BLaER1 (cell line): ENCODE measurements at regions not wholly inside any gene's neighbourhood (a gene's known extent, or its start where the extent isn't known, plus 50 kb on each side); places are given as distances from the start of the nearest gene placed in this dataset.

ENCODE experiments used
- H3K27ac ChIP-seq: shearing (Covaris generic); formaldehyde crosslinking; 2 replicates; pipeline ENCODE4 v1.8.1; 2022
- H3K27me3 ChIP-seq: shearing (Covaris generic); formaldehyde crosslinking; 2 replicates; pipeline ENCODE4 v1.8.1; 2022
- H3K36me3 ChIP-seq: shearing (Covaris generic); formaldehyde crosslinking; 2 replicates; pipeline ENCODE4 v1.8.1; 2022
- H3K4me1 ChIP-seq: shearing (Covaris generic); formaldehyde crosslinking; 2 replicates; pipeline ENCODE4 v1.8.1; 2022
- H3K4me2 ChIP-seq: shearing (Covaris generic); formaldehyde crosslinking; 2 replicates; pipeline ENCODE4 v1.8.1; 2022
- H3K4me3 ChIP-seq: shearing (Covaris generic); formaldehyde crosslinking; 2 replicates; pipeline ENCODE4 v1.8.1; 2022
- H3K9ac ChIP-seq: shearing (Covaris generic); formaldehyde crosslinking; 2 replicates; pipeline ENCODE4 v1.8.1; 2022
- H3K9me3 ChIP-seq: shearing (Covaris generic); formaldehyde crosslinking; 2 replicates; pipeline ENCODE4 v1.8.1; 2022
- H4K20me1 ChIP-seq: shearing (Covaris generic); formaldehyde crosslinking; 2 replicates; pipeline ENCODE4 v1.8.1; 2022
- Cebpa-rat ChIP-seq: shearing (Covaris generic); IDR thresholded peaks from 2 replicates; pipeline ENCODE4 v1.8.1; 2022

- H3K27me3 ChIP-seq: no peaks in the 10 kb centered on the region
- peak overlapping the region; percentile 8; the same call in 1 of the 2 replicates for H3K4me2 ChIP-seq
- H3K36me3 ChIP-seq: no peaks in the 10 kb centered on the region
- no peak overlapping the region for H3K4me3 ChIP-seq
- no peak overlapping the region for H3K27ac ChIP-seq
- H3K9ac ChIP-seq: no peak overlapping the region
- peaks cover 8% of the 10 kb centered on the region for H3K4me1 ChIP-seq
- no peaks in the 10 kb centered on the region for H4K20me1 ChIP-seq
- no peak for TF ChIP-seq Cebpa-rat
- H3K9me3 ChIP-seq: peaks cover 56% of the 10 kb centered on the region
These were observed 490.2 kb downstream of the EBF1 start for GRCh38 chr5:158609333-158610050.

DNA sequence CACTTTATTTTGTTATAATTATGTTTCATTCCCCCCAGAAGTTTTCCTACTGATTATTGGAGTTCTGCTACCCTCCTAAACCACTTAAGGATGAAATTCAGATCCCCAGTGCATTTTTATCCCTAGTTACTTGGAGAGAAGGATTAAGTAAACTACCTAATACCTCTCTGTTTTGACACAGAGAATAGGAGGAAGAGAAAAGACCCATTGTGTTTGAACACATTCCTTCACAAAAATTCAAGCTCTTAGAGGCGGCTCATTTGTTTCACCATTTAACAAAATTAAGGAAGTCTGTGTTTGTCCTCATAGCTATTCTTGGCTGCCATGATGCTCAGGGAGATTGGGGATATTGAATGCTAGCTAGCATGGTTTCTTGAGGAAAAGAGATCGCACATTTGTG lies 492.6 kb downstream of the EBF1 start:
- Histone ChIP-seq H3K4me3 (no peak overlapping the region), H3K27me3 (no peaks in the 10 kb centered on the region), H3K36me3 (no peaks in the 10 kb centered on the region), H3K27ac (no peak overlapping the region), H3K9ac (no peak overlapping the region), H3K4me2 (no peak overlapping the region), H3K4me1 (peaks cover 14% of the 10 kb centered on the region), H3K9me3 (peaks cover 55% of the 10 kb centered on the region), H4K20me1 (no peaks in the 10 kb centered on the region)
- no peak for TF ChIP-seq Cebpa-rat

GRCh38 chr5:158606233-158606632 lies 493.5 kb downstream of the EBF1 start:
- TF ChIP-seq Cebpa-rat: no peak
- H3K9ac ChIP-seq: no peak overlapping the region
- no peaks in the 10 kb centered on the region for H3K36me3 ChIP-seq
- no peak overlapping the region for H3K4me3 ChIP-seq
- no peak overlapping the region for H3K27ac ChIP-seq
- H3K27me3 ChIP-seq: no peaks in the 10 kb centered on the region
- H3K4me1 ChIP-seq: peaks cover 14% of the 10 kb centered on the region
- no peaks in the 10 kb centered on the region for H4K20me1 ChIP-seq
- no peak overlapping the region for H3K4me2 ChIP-seq
- H3K9me3 ChIP-seq: peaks cover 52% of the 10 kb centered on the region

DNA sequence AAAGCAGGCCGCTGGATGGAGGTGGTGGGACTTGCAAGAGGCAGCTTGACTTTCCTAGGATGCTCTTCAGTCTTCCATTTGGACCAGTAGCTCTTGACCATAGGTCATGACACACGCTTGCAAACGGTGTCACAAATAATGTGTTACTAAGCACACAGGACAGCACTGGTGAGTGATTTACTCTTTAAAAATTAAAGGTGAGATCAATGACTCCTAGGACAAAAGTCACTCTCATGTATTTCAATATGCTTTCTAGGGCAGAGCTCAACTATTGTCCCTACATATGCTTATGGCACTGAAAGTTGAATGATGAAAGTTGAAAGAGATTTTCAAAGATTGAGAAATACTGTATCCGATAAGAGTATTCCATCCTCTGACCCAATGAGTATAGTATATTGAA lies 496.7 kb downstream of the EBF1 start:
- Histone ChIP-seq H3K27ac (no peak overlapping the region), H3K9ac (no peak overlapping the region)

DNA sequence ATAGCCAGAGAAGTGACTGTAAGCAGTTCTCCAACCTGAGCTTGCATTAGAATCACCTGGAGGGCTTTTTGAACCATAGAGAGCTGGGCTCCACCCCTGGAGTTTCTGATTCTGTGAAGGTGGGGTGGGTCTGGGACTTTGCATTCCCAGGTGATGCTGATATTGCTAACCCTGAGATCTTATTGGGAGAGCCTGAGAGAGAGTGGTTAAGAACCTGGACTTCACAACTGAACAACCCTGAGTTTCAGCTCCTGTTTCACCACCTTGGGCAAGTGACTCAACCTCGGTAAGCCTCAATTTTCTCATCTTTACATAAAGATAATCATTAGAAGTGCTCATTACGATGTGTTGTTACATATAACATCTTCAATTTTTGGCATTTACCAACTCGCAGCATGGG lies 498.6 kb downstream of the EBF1 start:
- H3K4me2 ChIP-seq: no peak overlapping the region
- H3K27me3 ChIP-seq: no peaks in the 10 kb centered on the region
- no peak for TF ChIP-seq Cebpa-rat
- no peak overlapping the region for H3K9ac ChIP-seq
- peaks cover 72% of the 10 kb centered on the region for H3K9me3 ChIP-seq
- peaks cover 7% of the 10 kb centered on the region; the same call in 1 of the 2 replicates for H3K36me3 ChIP-seq
- peaks cover 21% of the 10 kb centered on the region for H3K4me1 ChIP-seq
- H3K4me3 ChIP-seq: no peak overlapping the region
- H3K27ac ChIP-seq: no peak overlapping the region
- no peaks in the 10 kb centered on the region for H4K20me1 ChIP-seq

More for the DNA sequence above, 496.7 kb downstream of the EBF1 start:
- Histone ChIP-seq H3K36me3 (no peaks in the 10 kb centered on the region), H3K4me3 (no peak overlapping the region), H4K20me1 (no peaks in the 10 kb centered on the region), H3K4me2 (no peak overlapping the region), H3K27me3 (no peaks in the 10 kb centered on the region), H3K9me3 (peaks cover 68% of the 10 kb centered on the region), H3K4me1 (peaks cover 21% of the 10 kb centered on the region)
- TF ChIP-seq Cebpa-rat: no peak

DNA sequence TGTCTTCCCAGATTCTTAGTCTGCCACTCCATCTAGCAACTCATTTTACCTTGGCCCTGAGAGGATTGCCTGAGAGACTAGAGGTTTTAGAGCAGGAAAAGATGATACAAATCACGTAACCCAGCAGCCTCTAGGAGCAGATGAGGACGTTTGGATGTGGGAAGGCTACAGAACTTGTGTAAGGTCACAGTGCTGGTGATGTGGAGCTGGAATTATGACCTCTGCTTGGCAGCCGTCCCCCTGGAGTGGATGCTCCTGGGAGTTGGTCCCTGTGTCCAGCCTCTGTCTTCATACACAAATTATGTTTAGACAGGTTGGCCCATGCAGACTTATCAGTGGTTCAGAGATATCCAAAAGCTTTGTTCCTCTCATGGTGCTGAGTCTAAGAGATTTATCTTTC lies 499.0 kb downstream of the EBF1 start:
- H3K9me3 ChIP-seq: peaks cover 76% of the 10 kb centered on the region

GRCh38 chr5:158599157-158599556 lies 500.6 kb downstream of the EBF1 start:
- H3K9me3 ChIP-seq: peaks cover 85% of the 10 kb centered on the region

More for the DNA sequence above, 499.0 kb downstream of the EBF1 start:
- H4K20me1 ChIP-seq: no peaks in the 10 kb centered on the region
- peaks cover 7% of the 10 kb centered on the region; the same call in 1 of the 2 replicates for H3K36me3 ChIP-seq
- H3K4me3 ChIP-seq: no peak overlapping the region
- H3K27me3 ChIP-seq: no peaks in the 10 kb centered on the region
- no peak overlapping the region for H3K4me2 ChIP-seq
- no peak overlapping the region for H3K27ac ChIP-seq
- TF ChIP-seq Cebpa-rat: no peak
- H3K9ac ChIP-seq: no peak overlapping the region
- peaks cover 21% of the 10 kb centered on the region for H3K4me1 ChIP-seq

GRCh38 chr5:158594595-158595242 lies 505.0 kb downstream of the EBF1 start:
- H3K4me3 ChIP-seq: no peak overlapping the region
- no peak overlapping the region for H3K27ac ChIP-seq
- H4K20me1 ChIP-seq: no peaks in the 10 kb centered on the region
- H3K27me3 ChIP-seq: no peaks in the 10 kb centered on the region
- H3K4me2 ChIP-seq: no peak overlapping the region
- no peak for TF ChIP-seq Cebpa-rat
- H3K4me1 ChIP-seq: peaks cover 39% of the 10 kb centered on the region
- H3K9me3 ChIP-seq: peaks cover 59% of the 10 kb centered on the region
- peaks cover 7% of the 10 kb centered on the region; the same call in 1 of the 2 replicates for H3K36me3 ChIP-seq
- H3K9ac ChIP-seq: no peak overlapping the region

More at GRCh38 chr5:158599157-158599556, 500.6 kb downstream of the EBF1 start:
- peaks cover 7% of the 10 kb centered on the region; the same call in 1 of the 2 replicates for H3K36me3 ChIP-seq
- H3K4me1 ChIP-seq: peaks cover 20% of the 10 kb centered on the region
- no peaks in the 10 kb centered on the region for H3K27me3 ChIP-seq
- peak overlapping the region; percentile 11; the same call in 1 of the 2 replicates for H3K4me2 ChIP-seq
- no peak overlapping the region for H3K9ac ChIP-seq
- no peaks in the 10 kb centered on the region for H4K20me1 ChIP-seq
- H3K4me3 ChIP-seq: no peak overlapping the region
- 0 out of 2 replicates have a peak overlapping the region, but pooled peaks have one; percentile 0 for H3K27ac ChIP-seq
- no peak for TF ChIP-seq Cebpa-rat

- Histone ChIP-seq H3K36me3 (peaks cover 7% of the 10 kb centered on the region; the same call in 1 of the 2 replicates), H3K4me2 (no peak overlapping the region), H3K4me1 (peaks cover 39% of the 10 kb centered on the region), H3K27ac (no peak overlapping the region), H3K4me3 (no peak overlapping the region), H3K27me3 (no peaks in the 10 kb centered on the region), H4K20me1 (no peaks in the 10 kb centered on the region), H3K9ac (no peak overlapping the region), H3K9me3 (peaks cover 53% of the 10 kb centered on the region)
- no peak for TF ChIP-seq Cebpa-rat
These were observed 505.8 kb downstream of the EBF1 start for GRCh38 chr5:158593925-158594324.

- H3K27me3 ChIP-seq: no peaks in the 10 kb centered on the region
- no peaks in the 10 kb centered on the region; the same call in 1 of the 2 replicates for H3K36me3 ChIP-seq
- peak overlapping the region; percentile 80 for H3K4me2 ChIP-seq
- no peak overlapping the region for H3K9ac ChIP-seq
- no peak overlapping the region for H3K4me3 ChIP-seq
- no peak for TF ChIP-seq Cebpa-rat
- H3K4me1 ChIP-seq: peaks cover 46% of the 10 kb centered on the region
- H3K9me3 ChIP-seq: peaks cover 41% of the 10 kb centered on the region
- H4K20me1 ChIP-seq: no peaks in the 10 kb centered on the region
- peak overlapping the region; percentile 71; the same call in 1 of the 2 replicates for H3K27ac ChIP-seq
These were observed 508.3 kb downstream of the EBF1 start for GRCh38 chr5:158591301-158591863.
